ENCODE measurements at regions not wholly inside any gene's neighbourhood (a gene's known extent, or its start where the extent isn't known, plus 50 kb on each side); places are given as distances from the start of the nearest gene placed in this dataset.

DNA sequence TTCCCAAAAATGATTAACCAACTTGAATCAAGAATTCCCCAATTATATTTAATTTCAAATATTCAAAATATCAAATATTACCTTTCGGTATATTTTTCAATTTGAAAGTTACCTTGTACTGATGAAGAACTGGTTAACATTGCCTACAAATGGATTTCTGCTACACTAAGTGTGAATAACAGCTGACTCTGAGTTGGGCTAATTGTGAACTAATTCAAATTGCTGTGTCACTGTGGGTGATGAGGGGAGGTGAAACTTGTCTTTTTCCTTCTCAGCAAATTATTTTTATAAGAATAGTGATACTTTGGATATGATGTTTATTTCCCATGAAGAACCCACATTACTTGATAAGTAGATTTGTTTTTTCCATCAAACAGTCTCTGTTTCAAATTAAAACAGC is 103.4 kb upstream of the RPS23 start:
- DNase-seq: no peak

DNA sequence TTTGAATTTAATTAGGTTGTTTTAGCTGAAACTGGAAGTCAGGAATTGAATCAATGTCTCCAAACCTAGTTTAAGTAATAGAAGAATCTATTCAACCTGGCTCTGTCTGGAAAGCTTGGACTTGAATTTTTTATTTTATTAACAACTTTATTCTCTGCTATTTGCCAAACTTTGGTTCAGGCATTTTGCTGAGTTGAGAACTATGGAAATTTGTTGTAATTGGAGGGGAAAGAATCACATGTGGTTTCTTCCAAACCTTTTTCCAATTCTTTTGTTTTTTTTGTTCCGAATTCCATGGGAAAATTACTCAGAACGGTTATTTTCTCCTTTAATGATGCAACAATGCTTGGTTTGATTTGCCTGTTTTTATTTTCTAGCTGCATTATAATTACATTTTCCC is 98.2 kb upstream of the RPS23 start:
- DNase-seq: no peak

DNA sequence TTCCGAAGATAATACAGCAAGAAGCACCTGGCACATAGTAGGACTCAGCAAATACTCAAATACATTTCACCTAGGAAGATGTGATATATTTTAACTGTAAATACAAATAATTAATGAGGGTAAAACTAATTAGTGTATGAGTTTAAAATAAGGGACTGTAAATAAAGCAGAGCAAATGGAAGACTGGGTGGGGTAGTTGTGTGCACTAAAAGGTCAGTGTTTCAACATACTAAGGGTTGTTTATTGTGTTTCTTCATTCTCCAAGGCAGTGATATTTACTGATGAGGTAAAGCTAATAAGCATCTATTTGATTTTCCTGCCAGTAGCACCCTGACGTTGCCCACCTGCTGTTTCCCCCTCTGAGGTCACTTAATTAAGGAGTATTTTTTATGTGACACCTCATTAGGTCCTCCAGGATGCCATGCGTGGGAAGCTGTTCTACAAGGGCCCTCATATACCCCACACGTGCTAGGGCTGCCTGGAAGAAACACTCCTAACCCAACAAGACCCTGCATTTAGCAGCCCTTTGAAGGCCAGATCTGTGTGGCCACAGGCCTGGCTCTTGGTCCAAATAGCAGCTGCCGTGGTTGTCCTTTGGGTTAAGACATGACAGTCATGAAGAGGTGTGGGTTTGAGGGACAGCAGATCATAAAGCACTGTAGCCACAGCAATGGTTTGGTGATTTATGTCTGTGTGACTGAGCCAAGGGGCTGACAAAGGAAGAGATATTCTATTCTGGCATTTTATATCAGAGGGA is 97.5 kb upstream of the RPS23 start:
- DNase-seq: peak; percentile 75

DNA sequence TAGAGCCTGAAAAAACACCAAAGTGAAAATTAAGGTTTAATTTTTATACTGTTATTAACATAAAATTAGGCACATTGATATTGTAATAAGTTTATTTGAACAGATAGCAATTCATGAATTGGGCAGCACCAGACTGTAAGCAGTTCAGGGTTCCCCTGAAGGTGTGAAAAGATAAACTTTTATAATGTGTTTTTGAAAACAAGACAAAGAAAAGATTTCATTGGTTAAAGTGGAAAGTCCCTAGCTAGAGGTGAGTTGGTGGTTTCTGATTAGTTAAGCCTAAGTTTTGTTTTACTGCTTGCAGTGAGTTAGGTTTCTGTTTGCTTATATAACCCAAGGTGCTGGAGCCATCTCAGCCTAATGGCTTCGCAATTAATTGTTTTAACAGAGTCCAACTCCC is 96.5 kb upstream of the RPS23 start:
- DNase-seq: no peak

DNA sequence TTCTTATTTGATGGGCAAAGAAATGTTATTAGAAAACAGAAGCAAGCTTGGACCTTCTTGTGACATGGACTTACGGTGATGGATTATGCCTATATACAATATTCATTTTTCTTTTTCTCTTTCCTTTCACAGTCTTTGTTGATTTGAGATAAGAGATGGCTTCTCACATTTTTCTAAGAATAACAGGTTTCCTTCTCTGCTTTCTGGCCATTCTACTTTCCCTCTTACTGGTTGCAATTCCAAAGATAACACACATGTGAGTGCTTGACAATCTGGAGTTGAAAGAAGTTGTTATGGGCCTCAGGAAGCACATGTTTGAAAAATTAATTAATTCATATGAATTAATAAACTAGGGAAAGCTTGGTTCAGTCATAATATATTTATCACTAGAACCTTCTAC is 89.8 kb upstream of the RPS23 start:
- no peak for DNase-seq

DNA sequence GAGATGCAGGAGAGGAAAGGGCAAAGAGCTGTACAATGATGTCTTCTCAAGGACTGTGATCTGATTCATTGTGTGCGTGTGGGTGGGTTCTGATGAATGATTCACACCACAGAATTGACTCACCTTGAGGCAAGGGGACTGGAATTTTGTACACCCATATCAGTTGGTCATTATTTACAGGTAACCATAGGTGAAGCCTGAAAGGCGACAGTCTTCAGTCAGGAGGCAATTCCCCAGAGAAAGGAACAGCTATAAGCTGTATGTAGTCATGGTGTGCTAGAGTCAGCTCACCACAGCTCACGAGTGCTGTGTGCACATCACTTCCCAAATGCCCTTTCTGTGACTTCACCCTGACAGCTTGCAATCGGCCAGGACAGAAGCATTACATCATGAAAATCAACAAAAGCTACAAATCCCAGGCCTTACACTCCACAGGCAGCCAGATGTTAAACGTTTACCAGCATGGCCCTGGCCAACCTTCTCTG is 87.6 kb upstream of the RPS23 start:
- DNase-seq: peak; percentile 44

- DNase-seq: no peak
These were observed 86.9 kb upstream of the RPS23 start for GRCh38 chr5:82365026-82365425.

- peak; percentile 51 for DNase-seq
These were observed 86.3 kb upstream of the RPS23 start for GRCh38 chr5:82364497-82364896.

DNA sequence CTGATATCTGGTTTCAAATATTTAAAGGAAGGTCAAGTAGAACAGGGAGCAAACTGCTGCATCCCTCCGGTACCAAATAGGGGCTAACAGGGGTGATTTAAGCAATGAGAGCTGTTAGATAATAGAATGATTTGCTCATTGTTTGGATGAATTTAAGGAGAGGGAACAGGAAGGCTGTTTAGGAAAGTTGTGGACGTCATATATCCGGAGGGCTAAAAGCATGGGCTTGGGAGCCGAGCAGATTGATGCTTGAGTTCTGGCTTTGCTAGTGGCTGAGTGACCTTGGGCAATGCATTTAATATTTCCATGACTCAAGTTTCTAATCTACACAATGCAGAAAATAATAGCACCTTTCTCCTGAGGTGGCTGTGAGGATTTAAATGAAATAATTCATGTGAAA is 85.4 kb upstream of the RPS23 start:
- DNase-seq: no peak

- no peak for DNase-seq
These were observed 84.5 kb upstream of the RPS23 start for GRCh38 chr5:82362636-82363035.

GRCh38 chr5:82360022-82360421 is 81.9 kb upstream of the RPS23 start:
- DNase-seq: peak; percentile 7

GRCh38 chr5:82359272-82359671 is 81.1 kb upstream of the RPS23 start:
- no peak for DNase-seq

GRCh38 chr5:82358457-82358856 is 80.3 kb upstream of the RPS23 start:
- no peak for DNase-seq

GRCh38 chr5:82356808-82357671 is 78.9 kb upstream of the RPS23 start:
- DNase-seq: peak; percentile 13

DNA sequence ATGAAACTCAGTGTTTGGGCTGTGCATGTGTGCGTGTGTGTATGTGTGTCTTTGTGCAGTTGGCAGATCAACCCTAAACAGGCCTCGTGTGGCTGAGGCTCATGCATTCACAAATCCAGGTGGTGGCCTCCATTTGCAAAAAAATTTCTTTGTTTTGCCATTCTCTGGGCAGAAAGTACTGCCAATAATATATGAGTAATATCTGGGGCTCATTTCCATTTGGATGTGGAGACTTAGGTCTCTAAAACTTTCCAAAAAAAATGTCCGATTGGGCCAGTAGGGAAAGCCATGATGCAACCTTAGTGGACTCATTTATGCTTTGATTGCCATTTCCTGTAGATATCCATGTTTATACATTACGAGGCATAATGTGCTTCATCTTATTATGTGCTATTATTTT is 77.9 kb upstream of the RPS23 start:
- DNase-seq: no peak

DNA sequence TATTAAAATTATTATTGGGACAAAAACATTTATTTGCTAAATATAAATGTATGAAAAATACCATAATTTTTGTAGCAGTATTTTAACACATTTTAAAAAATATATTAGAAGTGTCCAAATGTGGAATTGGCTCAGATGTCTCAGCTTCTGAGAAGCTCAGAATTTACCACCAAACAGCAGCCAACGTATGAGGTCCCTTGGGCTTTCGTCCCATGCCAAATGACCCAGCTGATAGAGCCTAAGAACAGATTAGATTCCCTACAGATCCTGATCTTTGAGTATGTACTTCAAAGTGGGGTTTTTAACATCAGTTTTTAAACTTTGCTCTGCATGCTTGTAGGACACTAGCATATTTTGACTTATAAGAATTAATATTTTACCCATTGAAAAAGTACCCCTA is 77.3 kb upstream of the RPS23 start:
- DNase-seq: no peak

DNA sequence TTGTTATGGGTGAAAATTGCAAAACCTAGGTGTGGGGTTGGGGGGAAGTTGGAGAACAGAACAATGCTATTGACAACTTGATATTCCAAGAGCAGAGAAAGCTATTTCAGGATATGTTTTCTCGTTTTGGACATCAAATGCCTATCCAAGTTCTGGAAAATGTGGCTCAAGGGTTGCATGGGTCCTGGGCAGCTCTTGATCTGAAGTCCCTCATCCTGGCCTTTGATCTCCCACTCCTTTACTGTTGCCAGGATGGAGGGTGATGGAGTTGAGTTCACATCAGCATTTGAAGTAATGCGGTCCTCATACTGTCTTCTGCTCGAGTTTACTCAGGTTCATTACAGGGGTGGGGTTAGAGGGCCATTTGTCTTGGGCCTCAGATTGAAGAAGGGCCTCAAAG is 76.9 kb upstream of the RPS23 start:
- DNase-seq: no peak

DNA sequence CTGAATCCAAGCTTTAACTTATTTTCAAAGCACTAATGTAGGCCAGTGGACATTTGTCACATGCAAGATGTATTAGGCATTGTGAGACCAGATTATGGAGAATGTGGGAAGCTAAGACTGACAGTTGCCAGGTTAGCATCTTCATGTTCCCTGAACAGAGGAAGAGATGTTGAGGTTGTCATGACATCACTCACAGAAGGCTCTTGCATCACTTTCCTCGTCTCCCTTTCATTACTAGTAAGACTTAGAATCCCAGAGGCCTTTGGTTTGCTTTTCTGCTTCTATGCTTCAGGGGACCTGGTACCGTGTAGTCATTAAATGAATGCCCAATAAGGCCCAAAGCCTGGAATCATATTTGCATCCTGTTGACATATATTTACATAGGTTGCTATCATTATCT is 76.4 kb upstream of the RPS23 start:
- no peak for DNase-seq

GRCh38 chr5:82353522-82353921 is 75.4 kb upstream of the RPS23 start:
- no peak for DNase-seq

- no peak for DNase-seq
These were observed 74.1 kb upstream of the RPS23 start for GRCh38 chr5:82352146-82352791.

DNA sequence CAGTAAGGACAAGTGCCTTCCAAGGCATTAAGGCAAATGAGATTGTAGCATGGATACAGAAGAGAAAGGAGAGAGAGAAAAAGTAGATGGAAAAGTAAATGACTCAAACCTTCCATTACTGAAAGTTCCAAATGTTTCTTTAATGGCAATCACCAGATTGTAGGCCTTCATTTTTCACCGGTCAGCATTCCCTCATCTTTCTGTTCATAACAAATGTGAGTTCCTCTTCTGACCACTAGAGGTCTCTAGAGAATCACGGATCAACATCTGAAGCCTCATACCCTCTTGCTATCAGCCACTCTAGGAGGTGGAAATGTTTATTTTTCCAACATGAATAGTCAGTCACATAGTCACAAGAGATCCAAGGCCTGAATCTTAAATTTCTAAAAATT is 73.6 kb upstream of the RPS23 start:
- peak; percentile 67 for DNase-seq

GRCh38 chr5:82351297-82351696 is 73.1 kb upstream of the RPS23 start:
- no peak for DNase-seq

GRCh38 chr5:82349652-82350051 is 71.5 kb upstream of the RPS23 start:
- peak; percentile 57 for DNase-seq

Data from NCI-H69 (cell line).